ENCODE measurements at regions not wholly inside any gene's neighbourhood (a gene's known extent, or its start where the extent isn't known, plus 50 kb on each side); places are given as distances from the start of the nearest gene placed in this dataset.
A peak's percentile ranks its signal among the peaks of the same experiment; 100 is the strongest.

- peaks cover 23% of the 10 kb centered on the region for H3K4me1 ChIP-seq (ENCODE audit: insufficient read depth)
- WGBS, 3 donors, result 72 to 76% (median 72%) methylated on average over 6 of the region's 6 CpGs
- H3K9me3 ChIP-seq, result no peaks in the 10 kb centered on the region
- DNase-seq, result no peak
- H3K27ac ChIP-seq, result no peak overlapping the region
- TF ChIP-seq POLR2A (IDR thresholded peaks at IDR 0.05), result no peak
- no peak for TF ChIP-seq EP300 (IDR thresholded peaks at IDR 0.05)
- no peak for TF ChIP-seq CTCF (IDR thresholded peaks at IDR 0.05)
- H3K4me3 ChIP-seq, result no peak overlapping the region
- H3K27me3 ChIP-seq, result no peaks in the 10 kb centered on the region
- intact Hi-C loops (cut with DNase I), result no loop called here
- no peaks in the 10 kb centered on the region for H3K36me3 ChIP-seq
Observed at GRCh38 chr2:120899771-120900170, 164.1 kb downstream of the GLI2 start.

DNA sequence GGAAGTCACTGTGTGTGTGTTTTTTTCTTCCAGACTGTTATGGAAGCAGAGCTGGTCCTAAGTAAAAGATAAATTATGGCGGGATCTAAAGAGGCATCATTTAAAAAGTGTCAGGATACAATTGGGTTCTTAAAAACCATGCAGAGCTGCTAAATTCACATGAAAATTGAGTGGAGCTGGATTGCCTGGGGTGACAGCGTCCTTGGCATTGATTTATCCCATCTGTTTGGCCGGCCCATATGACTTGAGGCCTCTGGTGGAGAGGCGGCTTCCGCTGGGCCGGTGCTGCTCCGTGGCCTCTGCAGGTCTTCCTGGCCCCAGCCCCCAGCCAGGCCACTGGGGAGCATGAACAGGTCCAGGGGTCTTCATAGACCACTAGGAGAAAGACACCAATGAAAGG is 165.5 kb downstream of the GLI2 start:
- no peak overlapping the region for H3K4me3 ChIP-seq

GRCh38 chr2:120902592-120902991 is 166.9 kb downstream of the GLI2 start:
- Histone ChIP-seq H3K4me3 (no peak overlapping the region), H3K27ac (no peak overlapping the region), H3K9me3 (no peaks in the 10 kb centered on the region), H3K27me3 (no peaks in the 10 kb centered on the region), H3K4me1 (ENCODE audit: insufficient read depth) (peaks cover 29% of the 10 kb centered on the region), H3K36me3 (no peaks in the 10 kb centered on the region)
- intact Hi-C loops (cut with DNase I), result no loop called here
- WGBS, 3 donors, result 72 to 79% (median 73%) methylated on average over 2 of the region's 2 CpGs
- TF ChIP-seq POLR2A (IDR thresholded peaks at IDR 0.05) (no peak), CTCF (IDR thresholded peaks at IDR 0.05) (no peak), EP300 (IDR thresholded peaks at IDR 0.05) (no peak)
- DNase-seq, result peak in 1 of 5 donors; percentile 19

More for the DNA sequence above, 165.5 kb downstream of the GLI2 start:
- peak in 4 of 5 donors; percentile 50 to 65 (median 60) for DNase-seq
- intact Hi-C loops (cut with DNase I), result no loop called here
- Histone ChIP-seq H3K27ac (peak overlapping the region in 1 of 2 donors; percentile 44), H3K4me1 (ENCODE audit: insufficient read depth) (peaks cover 31% of the 10 kb centered on the region), H3K9me3 (no peaks in the 10 kb centered on the region), H3K27me3 (no peaks in the 10 kb centered on the region), H3K36me3 (no peaks in the 10 kb centered on the region)
- WGBS, 3 donors, result 17 to 39% (median 34%) methylated on average over 7 of the region's 7 CpGs
- no peak for TF ChIP-seq CTCF (IDR thresholded peaks at IDR 0.05)
- TF ChIP-seq POLR2A (IDR thresholded peaks at IDR 0.05), result no peak
- TF ChIP-seq EP300 (IDR thresholded peaks at IDR 0.05), result no peak

DNA sequence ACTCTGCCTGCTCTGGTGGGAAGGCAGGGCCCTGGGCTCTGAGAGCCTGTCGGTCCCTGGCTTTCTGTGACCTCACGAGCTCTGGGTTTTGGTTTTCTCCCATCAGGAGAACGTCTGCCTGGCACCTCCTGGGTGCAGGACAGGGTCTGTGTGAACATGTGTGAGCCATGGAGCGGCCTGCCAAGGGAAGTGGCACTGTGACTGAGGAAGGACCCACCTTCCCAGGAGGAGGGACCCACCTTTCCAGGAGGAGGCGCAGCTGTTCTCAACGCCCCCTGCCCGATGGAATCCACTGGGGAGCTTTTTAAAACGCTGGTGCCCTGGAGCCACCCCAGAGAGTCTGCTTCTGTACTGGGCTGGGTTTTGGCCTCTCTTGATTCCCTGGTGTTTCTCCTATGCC is 168.7 kb downstream of the GLI2 start:
- intact Hi-C loops (cut with DNase I), result no loop called here
- Histone ChIP-seq H3K9me3 (no peaks in the 10 kb centered on the region), H3K36me3 (no peaks in the 10 kb centered on the region), H3K4me1 (ENCODE audit: insufficient read depth) (peaks cover 27% of the 10 kb centered on the region), H3K4me3 (no peak overlapping the region), H3K27ac (peak overlapping the region in 1 of 2 donors; percentile 79), H3K27me3 (no peaks in the 10 kb centered on the region)
- DNase-seq, result peak in 1 of 5 donors; percentile 49
- TF ChIP-seq POLR2A (IDR thresholded peaks at IDR 0.05) (no peak), EP300 (IDR thresholded peaks at IDR 0.05) (no peak), CTCF (IDR thresholded peaks at IDR 0.05) (no peak)
- WGBS, 3 donors, result 46 to 56% (median 48%) methylated on average over 8 of the region's 8 CpGs

All from ovary (tissue), 7 donors.